Retina (tissue), 1 donor: ENCODE measurements at regions not wholly inside any gene's neighbourhood (a gene's known extent, or its start where the extent isn't known, plus 50 kb on each side); places are given as distances from the start of the nearest gene placed in this dataset.
"Not testable (repeated sequence)": the region's sequence is repeated elsewhere in the genome, so short reads cannot be mapped to it uniquely, and the experiment has no call there.

Source experiments
- DNase-seq: peaks from one replicate; pipeline ENCODE4 v3.0.0-alpha.2; 2016

DNA sequence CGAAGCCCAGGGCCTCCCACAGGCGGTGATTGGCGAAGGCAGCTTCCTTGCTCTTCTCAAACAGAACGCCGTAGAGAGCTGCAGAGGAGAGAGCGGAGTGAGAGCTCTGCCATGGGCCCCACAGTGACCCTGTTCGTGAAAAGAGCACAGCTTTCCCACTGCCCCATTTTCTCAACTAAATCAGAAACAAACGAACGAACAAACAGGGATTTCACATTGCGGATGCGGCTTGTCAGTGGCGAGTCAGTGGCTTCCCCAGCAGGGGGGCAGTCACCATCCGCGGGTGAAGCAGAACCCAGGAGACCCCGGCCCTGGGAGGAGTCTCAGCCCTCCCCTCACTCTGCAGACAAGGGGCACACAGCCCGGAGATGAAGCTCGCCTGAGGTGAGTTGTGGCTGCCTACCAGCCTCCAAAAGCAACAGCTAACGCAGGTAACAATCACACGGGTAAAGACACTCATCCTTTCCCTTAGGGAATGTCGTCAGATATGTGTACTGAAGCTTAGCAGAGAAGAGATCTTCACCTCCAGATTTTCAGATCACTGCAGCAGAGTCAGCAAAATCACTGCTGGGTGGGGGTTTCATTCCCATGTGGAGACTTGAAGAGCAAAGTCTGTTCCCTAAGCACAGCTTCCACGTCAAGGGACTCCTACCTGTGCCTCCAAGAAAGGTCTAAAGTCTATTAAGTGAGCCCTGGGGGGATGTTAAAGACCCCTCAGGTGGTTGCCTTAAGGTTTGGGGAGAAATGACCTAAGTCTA lies 51.2 kb upstream of the GPR31 start:
- DNase-seq = no peak

DNA sequence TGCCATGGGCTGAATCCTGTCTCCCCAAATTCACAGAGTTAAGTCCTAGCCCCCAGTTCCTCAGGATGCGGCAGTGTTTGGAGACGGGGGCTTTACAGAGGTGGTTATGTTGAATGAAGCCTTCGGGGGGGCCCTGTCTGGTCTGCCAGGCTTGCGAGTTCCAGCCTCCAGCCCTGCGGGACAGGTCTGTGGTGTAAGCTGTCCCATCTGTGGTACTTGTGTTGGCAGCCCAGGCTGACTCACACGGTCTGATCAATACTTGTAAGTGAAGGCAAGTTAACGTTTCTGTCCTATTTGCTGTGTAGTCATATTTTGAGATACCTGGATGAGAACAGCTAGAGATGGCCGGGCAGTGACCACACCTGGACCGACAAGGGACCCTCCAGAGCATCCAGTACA lies 51.8 kb upstream of the GPR31 start:
- no peak for DNase-seq

DNA sequence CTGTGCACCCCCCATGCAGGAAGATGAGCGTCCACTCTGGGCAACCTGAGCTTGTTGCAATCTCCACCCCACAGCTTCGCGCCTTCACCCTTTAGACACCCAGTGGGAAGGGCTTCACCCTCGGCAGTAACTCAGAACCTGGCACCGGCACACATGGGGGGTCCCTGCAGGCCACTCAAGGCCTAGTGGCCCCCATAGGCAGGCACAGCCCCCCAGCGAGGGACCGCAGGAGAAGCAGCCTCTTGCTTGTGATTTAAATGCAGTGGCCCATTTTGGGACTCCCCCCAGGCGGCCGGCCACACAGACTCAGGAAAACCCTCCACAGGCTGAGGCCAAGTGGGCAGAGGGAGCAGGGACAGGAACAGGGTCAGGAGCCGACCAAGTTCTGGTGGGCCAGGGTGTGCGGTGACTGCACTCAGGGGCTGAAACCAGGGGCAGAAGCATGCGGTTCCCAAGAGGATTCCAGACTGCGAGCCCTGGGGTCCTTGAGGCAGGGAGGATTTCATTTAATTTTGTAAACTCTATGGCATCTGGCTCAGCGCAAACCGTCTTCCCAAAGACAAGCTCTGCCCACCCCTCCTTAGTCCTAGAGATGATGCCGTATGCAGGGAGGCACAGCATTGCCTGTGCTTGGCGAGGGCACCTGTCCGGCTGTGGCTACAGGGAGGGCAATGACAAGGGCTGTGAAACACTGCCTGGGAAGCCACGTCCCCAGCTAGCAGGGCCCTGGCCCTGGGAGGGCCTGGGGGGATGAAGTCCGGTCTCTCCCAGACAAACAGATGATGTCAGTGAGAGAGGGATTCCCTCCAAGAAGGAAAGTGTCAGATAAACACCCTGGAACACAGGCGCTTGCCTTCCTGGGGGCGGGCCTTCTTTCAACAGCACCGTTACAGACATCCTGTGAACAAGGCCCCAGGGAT lies 52.9 kb upstream of the GPR31 start:
- DNase-seq = no peak

DNA sequence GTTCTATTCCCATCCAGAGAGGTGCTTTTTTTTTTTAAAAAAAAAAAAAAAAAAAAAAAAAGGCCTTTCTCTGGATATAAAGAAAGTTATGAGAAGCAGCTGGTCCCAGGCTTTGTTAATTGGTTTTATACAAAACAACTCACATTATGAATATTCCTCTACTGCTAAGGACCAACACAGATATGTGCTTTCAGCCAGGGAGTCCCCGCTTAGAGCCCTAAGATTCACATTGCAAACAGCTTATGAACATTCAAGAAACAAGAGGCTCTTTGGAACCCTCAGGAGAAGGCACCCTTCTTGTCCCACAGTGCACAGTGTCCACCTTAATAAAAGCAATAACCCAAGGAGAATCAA lies 53.5 kb upstream of the GPR31 start:
- DNase-seq = no peak

DNA sequence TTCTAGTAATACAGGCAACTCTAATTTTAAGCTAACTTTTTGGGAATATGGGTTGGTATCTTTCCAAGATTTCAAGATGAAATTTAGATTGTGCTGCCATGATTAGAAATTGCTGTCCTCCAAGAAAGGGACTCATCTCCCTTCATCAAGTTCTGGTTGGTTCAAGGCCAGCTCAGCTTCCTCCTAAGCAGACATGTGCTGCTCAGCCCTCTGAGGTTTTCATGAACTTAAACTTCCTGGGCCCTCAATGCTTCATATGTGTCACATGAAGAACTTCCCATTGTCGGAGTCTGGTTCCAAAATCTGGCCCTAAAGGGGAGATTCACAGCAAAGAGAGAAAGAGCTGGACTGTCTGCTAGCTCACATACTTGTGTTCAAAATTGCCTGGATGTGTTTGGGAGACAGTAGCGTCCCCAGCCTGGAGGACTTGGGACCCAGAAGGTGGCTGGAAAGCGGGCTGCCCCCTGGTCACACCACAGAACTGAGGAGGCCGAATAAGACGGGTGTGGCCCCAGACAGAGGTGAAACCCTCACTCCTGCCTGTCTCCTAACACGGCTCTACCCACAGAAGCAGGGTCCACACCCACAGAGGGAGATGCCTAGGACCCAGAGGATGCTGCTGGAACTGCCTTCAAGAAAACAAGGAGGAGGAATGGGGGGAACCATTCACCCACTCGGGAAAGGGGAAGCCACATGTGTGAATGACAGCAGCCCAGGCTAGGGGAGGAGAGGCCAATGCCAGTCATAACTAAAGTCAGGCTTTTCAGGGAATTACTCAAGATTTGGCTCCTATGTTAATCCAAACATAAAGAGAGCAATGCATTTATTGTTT lies 54.3 kb upstream of the GPR31 start:
- no peak for DNase-seq

DNA sequence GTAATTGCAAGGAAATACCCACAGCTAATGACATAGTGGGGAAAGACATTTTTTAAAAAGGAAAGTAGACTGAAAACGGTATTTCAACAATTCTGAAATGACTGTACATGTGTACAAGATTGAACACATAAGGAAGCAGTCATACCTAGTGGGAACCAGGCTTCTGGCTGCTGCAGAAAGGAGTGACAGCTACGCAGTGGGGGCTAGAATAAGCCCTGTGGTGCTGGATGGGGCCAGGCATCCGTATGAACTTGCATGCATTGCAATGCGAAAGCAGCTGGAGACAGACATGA lies 54.9 kb upstream of the GPR31 start:
- DNase-seq = no peak

DNA sequence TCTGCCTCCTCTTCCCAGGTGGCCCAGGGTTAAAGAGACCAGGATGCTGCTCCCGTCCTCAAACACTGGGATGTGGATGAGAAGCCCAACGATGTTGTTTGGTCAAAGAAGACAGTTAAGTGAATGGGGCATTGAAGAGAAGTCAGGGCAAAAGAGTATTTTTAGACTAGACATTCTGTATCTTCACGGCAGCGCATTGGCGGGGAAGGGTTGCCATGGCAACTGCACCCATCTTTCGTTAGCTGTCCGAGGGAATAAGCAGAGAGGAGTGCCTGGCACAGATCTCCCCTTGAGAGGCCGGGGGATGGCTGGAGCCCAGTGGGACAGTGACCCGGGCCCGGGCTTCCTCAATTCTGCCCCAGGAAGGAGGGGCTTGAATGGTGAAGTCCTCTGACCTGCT lies 56.4 kb upstream of the GPR31 start:
- no peak for DNase-seq

DNA sequence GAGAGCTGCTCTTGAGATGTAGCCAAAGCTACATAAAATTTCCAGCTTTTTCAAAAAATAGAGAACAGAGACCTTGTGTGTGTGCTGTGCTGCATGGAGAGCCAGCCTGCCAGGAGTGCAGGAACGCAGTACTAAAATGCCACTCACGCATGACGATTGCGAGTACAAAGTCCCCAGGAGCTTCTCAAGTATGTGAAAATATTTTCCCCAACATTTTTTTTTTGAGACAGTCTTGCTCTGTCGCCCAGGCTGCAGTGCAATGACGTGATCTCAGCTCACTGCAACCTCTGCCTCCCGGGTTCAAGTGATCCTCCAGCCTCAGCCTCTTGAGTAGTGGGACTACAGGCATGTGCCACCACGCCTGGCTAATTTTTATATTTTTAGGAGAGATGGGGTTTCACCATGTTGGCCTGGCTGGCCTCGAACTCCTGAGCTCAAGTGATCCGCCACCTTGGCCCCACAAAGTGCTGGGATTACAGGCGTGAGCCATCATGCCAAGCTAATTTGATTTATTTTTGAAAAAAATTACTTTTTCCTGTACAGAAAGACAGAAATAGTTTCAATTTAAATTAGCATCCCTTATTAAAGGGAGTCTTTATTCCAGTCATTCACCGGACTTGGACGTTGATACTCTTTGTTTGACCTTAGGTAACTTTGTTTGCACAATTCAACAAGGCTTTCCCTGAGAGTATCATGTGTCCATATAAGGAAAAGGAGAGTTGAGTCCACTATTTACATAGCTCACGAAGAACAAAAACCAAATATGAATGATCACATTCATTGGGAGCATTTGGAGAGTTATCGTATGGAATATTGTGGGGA lies 57.9 kb upstream of the GPR31 start:
- not testable (repeated sequence) for DNase-seq

DNA sequence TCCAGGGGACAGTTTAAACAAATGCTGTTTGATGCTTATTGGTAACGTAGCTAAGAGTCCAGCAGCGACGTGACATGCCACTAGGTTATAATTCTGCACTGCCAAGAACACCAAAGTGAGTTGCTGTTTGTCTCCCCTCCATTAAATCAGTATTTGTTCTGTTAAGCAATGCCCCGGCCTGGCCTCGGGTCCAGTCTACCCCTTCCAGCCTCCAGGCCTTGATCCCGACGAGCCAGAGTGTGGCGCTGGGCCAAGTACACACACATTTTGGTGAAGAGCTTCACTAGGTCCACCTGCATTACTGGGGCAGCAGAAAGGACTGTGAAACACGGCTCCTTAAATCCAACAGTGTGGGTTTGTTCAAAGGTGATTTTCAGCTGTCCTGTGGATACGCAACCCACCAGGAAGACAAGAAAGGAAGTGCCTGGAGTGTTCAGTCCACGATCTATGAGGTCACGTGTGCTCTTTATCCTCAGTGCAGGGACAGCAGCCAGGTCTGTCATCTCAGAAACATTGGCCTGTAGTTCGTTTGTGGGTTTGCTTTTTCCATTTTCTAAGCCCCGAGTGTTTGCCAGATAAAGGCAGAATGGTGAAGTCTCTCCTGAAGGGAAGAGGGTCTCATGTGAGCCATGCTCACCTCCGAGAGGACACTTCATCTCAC lies 58.7 kb upstream of the GPR31 start:
- not testable (repeated sequence) for DNase-seq

DNA sequence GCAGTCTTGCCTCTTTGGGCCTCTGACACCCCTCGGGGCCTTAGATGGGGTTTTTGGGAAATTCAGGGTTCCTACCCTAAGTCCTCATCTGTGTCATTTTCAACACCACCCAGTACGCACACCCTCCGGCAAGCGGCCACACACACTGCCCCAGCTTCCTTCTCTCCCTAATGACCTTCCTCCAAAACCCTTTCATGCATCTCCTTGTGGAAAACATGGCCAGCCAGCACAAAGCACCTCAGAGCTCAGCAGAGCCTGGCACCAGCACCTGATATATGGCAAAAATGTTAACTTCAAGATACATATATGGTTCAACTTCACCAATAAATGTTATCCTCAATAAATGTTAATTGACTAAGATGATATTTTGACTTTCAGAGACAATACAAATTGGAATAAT lies 59.3 kb upstream of the GPR31 start:
- not testable (repeated sequence) for DNase-seq

DNA sequence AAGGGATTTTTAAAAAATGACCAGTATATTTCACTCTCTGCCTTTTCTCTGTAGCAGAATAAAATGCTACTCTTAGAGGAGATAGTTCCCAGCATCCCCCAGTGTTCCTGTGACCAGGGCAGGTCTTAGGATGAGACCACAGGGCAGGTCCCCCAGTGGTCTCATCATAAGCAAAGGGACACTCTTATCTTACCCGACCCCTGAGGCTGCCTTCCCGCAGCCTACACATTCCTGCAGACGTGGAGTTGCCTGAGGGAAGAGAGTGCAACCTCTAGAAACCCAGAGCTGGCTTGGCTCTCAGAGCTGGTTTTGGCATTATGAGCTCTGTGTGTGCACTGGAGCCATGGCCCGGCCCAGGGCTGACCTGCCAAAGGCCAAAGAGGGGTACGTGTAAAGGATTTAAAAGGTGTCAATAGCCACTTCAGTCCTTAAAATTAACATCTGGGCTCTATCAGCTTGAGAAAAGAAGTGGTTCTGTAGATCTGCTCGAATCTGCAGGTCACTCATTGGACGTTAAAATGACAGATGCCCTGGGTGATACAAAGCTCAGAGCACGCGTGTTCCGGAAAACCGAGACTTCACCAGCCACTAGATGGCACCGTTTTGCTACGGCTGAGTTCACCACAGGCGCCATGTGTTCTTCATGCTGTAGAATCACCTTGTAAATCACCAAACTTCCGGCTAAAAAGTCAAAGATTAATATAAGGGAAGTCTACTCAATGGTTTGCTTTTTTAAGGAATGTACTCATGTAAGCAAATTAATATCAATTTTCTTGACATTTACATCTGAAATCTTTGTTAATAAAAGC lies 60.4 kb upstream of the GPR31 start:
- DNase-seq = not testable (repeated sequence)

DNA sequence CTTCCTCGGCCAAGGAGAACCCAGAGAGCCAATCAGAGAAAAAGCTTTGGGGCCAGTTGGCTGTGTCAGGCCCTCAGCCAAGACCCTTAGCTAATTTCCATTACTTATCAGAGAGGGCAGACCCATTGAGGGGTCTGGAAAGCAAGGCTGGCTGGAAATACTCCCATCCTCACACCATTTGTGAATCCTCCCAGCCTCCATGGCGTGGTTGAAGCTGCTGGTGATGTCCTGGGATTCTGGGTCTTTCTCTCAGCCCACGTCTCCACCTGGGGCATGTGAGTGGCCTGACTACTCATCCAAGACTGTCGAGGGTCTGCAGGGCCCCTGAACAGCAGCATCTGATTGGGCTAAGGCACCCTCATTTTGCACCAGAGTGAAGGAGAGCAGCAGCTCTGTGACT lies 61.3 kb upstream of the GPR31 start:
- not testable (repeated sequence) for DNase-seq

DNA sequence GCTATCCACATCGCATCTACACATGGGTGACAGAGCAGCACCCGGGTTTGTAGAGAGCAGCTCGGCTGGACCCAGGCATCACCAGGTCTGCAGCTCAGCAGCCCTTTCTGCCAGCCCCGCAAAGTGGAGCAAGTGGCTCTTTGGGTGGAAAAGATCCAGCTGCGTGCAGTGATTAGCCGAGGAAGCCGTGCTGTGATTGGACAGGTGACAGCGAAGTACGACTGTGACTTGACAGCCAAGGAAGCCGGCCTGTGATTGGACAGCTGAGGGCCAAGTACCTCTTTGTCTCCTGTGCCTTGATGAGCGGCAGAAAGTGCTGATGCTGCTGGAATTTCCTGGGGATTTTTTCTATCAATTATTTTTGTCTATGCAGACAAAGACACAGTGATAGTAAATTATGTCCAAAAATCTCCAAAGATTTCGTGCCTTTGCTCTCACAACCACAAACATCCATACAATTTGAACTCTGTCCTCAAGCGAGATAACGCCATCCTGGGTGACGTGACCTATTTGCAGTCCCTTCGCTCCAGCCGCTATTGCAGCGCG lies 62.3 kb upstream of the GPR31 start:
- no peak for DNase-seq

DNA sequence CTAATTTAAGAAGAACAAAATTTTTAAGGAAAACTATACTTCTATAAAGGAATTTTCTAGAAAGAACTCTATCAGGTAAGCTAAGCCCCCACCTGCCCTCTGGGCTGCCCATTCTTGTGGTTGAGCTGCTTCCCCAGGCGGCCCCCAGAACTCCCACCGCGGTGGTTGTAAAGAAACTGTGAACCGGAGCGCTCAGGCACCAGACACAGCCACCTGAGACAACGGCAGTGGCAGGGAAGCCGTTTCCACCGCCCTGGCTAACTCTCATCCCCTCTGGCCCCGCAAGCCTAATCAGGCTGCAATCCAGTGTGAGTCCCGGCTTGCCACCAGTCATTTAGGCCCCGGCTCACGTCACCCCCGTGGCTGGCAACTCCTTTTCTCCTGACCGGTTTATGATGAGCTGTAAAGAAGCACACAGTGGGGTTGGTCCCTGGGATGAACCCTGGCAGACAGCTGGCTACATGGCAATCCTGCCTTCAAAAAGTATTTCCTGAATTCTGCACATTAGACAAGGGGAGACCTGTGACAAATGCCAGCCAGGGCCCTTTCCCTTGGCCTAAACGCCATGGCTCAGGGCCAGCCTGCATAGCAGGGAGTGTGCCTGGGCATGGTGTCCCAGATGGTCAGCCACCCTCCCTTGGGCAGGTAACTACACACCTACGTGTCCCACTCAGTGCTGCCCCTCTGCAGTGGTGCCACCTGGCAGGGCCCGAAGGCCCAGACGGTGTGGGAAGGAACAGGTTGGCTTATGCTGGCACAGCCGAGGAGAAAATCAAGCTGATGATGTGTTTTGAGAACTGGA lies 63.8 kb upstream of the GPR31 start:
- no peak for DNase-seq

DNA sequence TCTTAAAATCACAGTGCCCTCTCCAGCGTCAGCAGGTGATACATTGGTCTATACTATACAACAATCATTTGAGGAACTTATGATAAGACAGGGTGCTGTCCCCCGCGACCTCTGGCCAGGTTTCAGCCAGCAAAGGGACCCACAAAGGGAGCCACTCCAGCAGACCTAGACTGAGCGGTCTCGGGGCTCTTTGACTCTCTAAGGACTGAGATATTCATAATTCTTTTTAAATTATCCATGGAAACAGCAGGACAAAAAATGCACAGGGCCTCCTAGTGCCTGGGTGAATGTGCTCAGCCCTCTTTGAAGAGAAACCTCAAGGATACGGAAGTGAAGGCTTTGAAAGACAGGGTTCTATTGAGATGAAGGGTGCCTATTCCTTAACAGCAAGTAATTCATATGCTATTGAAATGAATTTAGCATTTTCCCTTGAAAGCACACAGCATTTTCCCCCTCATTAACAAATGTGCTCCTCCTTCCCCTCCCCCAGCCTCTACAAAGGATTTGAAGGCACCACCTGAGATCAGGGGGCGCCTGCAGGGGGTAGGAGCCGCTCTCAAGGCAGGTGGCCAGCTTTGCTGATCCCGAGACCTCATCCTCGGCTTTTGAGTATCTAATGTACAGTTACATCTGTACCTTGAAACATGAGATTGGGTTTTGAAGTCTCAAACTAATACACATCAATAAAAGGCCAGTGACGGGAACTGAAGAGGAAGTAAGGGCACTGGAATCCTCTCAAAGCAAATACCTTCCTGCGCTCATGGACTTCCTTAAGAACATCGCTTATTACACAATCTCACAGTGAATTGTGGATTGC lies 65.3 kb upstream of the UNC93A start:
- not testable (repeated sequence) for DNase-seq

DNA sequence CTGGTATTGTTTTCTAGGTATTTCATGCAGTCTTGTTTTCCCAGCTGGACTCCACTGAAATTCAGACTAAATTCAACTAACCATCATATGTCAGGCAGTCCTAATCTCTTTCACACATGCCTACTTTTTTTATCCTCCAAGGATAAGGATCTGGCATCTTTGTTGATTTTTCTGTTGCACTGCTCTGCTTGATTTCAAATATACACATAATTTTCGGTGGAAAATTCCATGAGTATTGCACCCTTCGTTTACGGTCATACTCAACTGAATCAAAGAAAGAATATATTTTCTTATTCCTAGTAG lies 64.8 kb upstream of the UNC93A start:
- no peak for DNase-seq

DNA sequence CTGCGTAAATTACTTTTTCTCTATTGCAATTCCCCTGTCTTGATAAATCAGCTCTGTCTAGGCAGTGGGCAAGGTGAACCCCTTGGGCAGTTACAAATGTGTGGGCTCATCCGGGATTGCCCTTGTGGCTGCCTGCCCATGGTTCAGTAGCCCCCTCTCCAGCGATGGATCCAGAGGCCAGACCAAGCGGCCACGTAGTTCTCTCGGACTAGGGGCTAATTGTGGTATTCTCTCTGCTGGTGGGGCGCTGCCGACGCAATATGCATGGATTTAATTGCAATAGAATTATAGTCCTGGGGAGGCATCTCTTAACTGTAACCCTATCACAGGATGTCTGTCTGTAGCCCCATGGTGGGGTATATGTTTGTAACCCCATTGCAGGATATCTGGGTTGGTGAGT lies 64.3 kb upstream of the UNC93A start:
- no peak for DNase-seq

DNA sequence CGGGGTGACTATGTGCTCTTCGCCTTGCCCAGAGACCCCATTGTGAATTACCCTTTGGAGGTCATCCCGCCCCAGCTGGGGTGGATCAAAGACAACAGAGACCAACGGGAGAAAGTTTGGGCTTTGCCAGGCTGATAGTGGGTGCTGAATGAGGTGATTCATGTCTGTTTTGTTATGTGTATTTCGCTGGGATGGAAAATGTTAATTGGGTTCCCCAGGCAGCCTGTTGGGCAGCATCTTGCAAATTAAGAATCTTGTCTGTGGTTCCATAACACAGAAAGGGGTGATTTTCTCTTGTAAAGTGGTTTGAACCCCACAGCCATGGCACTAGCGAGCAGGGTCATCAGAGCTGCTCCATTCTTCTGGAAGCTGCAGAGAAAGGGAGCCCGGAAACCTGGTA lies 63.1 kb upstream of the UNC93A start:
- no peak for DNase-seq

DNA sequence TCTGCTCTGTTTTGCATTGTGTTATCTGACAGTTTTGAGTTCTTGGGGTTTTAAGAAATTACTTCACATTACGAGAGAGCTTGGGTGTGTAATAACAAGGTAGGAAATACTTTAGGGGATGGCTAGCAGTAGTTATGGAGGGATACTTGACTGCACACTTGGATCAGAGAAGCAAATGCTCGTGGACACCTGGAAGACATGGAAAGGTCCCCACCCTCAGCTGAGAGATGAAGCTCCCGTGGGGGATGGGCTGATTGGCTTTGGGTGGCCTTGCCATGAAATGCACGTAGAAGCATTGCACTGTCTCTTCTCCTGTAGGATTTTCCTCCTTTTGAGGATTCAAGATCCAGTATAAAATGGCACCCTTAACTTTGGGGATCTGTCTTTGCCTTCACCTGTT lies 61.5 kb upstream of the UNC93A start:
- DNase-seq = no peak
